ENCODE measurements at regions not wholly inside any gene's neighbourhood (a gene's known extent, or its start where the extent isn't known, plus 50 kb on each side); places are given as distances from the start of the nearest gene placed in this dataset.

DNA sequence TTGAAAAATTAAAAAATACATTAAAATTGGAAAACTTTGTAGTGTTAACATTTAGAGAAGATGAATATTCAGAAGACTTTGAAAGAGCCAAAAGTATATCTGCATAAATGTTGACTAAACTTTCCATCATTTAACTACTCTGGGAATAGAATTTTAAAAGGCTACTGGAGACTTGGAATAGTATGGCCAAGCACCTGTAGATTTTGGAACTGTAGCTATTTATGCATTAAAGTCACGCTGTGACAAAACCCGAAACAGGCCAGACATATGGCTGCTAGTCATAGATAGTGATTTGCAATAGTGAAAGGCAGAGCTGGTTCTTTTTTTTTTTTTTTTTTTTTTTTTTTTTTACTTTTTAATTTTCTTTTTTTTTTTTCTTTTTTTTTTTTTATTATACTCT is 396.0 kb downstream of the SOCS6 start:
- Histone ChIP-seq H3K4me1 (ENCODE audit: control insufficient read depth in 3 of 3, insufficient read depth in 3 of 3, low read length in 3 of 3) (no peaks in the 10 kb centered on the region), H3K27ac (ENCODE audit: low read depth, low read length) (no peak overlapping the region), H3K4me3 (ENCODE audit: low read length in 3 of 3) (no peak overlapping the region), H3K9ac (ENCODE audit: low read depth in 1 of 3, low read length in 3 of 3) (no peak overlapping the region), H3K36me3 (ENCODE audit: control insufficient read depth in 3 of 3, insufficient read depth in 3 of 3, low read length in 3 of 3) (no peaks in the 10 kb centered on the region), H3K27me3 (ENCODE audit: control insufficient read depth in 3 of 3, insufficient read depth in 3 of 3, low read length in 3 of 3) (no peaks in the 10 kb centered on the region), H3K9me3 (ENCODE audit: control insufficient read depth in 3 of 3, low read length in 3 of 3) (peaks cover 0 to 1% (median 0%) of the 10 kb centered on the region in 3 donors)

DNA sequence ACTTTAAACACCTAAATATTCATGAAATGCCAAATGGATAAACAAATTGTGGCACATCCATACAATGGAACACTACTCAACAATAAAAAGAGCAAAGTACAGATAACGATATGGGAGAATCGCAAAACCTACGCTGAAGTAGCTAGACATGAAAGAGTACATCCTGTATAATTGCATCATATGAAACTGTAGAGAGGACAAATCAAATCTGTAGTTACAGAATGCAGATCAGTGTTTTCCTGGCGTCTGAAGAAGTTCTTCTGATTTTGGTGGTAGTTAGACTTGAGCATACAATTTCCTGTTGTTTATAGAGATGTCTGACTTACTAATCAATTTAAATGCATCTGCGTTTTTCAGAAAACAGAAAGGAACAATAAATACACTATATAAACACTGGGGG is 394.4 kb downstream of the SOCS6 start:
- Histone ChIP-seq H3K4me3 (ENCODE audit: low read length in 3 of 3) (no peak overlapping the region), H3K9me3 (ENCODE audit: control insufficient read depth in 3 of 3, low read length in 3 of 3) (peaks cover 0 to 1% (median 0%) of the 10 kb centered on the region in 3 donors), H3K36me3 (ENCODE audit: control insufficient read depth in 3 of 3, insufficient read depth in 3 of 3, low read length in 3 of 3) (no peaks in the 10 kb centered on the region), H3K9ac (ENCODE audit: low read depth in 1 of 3, low read length in 3 of 3) (no peak overlapping the region), H3K27me3 (ENCODE audit: control insufficient read depth in 3 of 3, insufficient read depth in 3 of 3, low read length in 3 of 3) (no peaks in the 10 kb centered on the region), H3K4me1 (ENCODE audit: control insufficient read depth in 3 of 3, insufficient read depth in 3 of 3, low read length in 3 of 3) (no peaks in the 10 kb centered on the region), H3K27ac (ENCODE audit: low read depth, low read length) (no peak overlapping the region)

DNA sequence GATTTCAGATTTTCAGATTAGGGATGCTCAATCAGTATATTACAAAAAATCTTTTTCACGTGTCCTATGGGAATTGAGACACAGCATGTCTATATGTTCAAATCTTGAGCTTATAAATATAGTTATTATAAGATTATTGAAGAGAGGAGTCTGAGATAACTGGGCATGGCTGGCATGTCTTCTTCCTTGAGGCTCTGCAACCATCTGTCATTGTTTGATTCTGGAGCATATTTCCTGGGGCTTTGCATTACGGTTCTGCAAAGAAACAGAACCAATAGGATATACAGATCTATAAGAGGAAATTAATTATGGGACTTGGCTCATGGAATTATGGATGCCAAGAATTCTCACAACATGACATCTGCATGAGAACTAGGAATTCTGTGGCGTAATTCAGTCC is 386.1 kb downstream of the SOCS6 start:
- Histone ChIP-seq H3K27me3 (ENCODE audit: control insufficient read depth in 3 of 3, insufficient read depth in 3 of 3, low read length in 3 of 3) (no peaks in the 10 kb centered on the region), H3K4me1 (ENCODE audit: control insufficient read depth in 3 of 3, insufficient read depth in 3 of 3, low read length in 3 of 3) (no peaks in the 10 kb centered on the region), H3K4me3 (ENCODE audit: low read length in 3 of 3) (no peak overlapping the region), H3K9ac (ENCODE audit: low read depth in 1 of 3, low read length in 3 of 3) (no peak overlapping the region), H3K36me3 (ENCODE audit: control insufficient read depth in 3 of 3, insufficient read depth in 3 of 3, low read length in 3 of 3) (no peaks in the 10 kb centered on the region), H3K27ac (ENCODE audit: low read depth, low read length) (no peak overlapping the region), H3K9me3 (ENCODE audit: control insufficient read depth in 3 of 3, low read length in 3 of 3) (no peaks in the 10 kb centered on the region)

DNA sequence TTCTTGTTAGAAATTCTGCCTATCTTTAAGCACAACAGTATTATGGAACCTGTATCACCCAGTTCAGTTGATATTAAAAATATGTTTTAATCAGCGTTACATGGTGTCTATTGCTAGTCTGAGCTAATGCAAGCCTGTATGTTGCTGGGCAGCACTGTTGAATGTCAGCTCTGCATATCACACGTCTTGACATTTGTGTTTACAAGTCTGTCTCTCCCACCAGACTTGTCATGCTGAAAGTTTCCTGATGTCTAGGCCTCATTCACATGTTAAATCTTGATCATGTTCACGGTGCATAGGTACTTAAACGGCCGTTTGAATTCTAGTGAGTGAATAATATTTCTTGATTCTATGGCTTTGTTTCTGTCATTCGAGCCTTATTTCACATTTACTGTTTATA is 385.0 kb downstream of the SOCS6 start:
- Histone ChIP-seq H3K4me1 (ENCODE audit: control insufficient read depth in 3 of 3, insufficient read depth in 3 of 3, low read length in 3 of 3) (no peaks in the 10 kb centered on the region), H3K9me3 (ENCODE audit: control insufficient read depth in 3 of 3, low read length in 3 of 3) (peaks cover 0 to under 1% (median 0%) of the 10 kb centered on the region in 3 donors), H3K36me3 (ENCODE audit: control insufficient read depth in 3 of 3, insufficient read depth in 3 of 3, low read length in 3 of 3) (no peaks in the 10 kb centered on the region), H3K27ac (ENCODE audit: low read depth, low read length) (no peak overlapping the region), H3K9ac (ENCODE audit: low read depth in 1 of 3, low read length in 3 of 3) (no peak overlapping the region), H3K27me3 (ENCODE audit: control insufficient read depth in 3 of 3, insufficient read depth in 3 of 3, low read length in 3 of 3) (no peaks in the 10 kb centered on the region), H3K4me3 (ENCODE audit: low read length in 3 of 3) (no peak overlapping the region)

DNA sequence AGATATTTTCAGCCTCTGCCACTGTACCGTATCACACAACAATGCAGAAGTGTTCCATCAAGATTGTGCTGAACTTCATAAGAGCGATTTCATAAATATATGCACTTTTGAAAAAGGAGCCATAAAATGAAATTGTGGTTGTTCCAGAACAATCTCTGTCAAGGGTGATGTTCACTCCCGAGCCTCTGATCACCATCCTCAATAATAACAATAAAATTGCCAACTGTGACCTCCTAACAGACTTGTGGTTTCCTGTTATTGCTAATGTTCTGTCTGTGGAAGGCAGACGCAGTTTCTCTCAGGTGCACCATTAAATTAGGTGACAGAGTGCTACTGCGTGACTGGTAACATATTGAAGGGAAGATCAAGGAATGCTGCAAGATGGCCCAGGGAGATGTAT is 383.7 kb downstream of the SOCS6 start:
- Histone ChIP-seq H3K36me3 (ENCODE audit: control insufficient read depth in 3 of 3, insufficient read depth in 3 of 3, low read length in 3 of 3) (no peaks in the 10 kb centered on the region), H3K9me3 (ENCODE audit: control insufficient read depth in 3 of 3, low read length in 3 of 3) (peaks cover 0 to 2% (median 0%) of the 10 kb centered on the region in 3 donors)

DNA sequence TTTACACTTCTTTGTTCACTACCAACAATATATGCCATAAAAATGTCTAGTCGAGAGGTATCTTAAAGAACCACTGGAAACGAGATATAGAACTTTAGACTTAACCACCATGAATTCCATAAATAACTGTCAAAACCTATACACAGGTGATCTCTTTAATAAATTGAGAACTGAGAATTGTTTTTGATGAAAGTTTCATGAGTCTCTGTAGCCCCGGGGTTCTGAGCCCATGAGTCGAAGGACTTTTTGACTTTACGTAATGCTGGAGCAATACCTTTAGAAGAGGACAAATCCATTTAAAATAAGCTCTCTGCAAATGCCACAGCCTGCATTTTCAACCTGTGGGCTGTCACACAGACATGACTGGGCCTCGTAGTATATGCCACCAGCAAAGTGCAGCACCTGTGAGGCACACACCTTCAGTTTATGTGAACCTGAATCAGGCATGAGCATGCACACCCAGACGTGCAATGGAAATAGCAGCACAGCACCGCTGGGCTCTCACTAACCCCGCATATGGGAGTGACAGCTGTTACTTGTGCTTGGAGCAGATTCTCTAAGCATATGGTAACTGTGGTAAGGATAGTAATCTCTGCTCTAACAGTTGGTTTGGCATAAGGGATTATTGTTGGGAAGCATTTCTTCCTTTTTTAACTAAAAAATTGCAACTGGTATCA is 383.2 kb downstream of the SOCS6 start:
- H3K27ac ChIP-seq (ENCODE audit: low read depth, low read length): no peak overlapping the region
- H3K9me3 ChIP-seq (ENCODE audit: control insufficient read depth in 3 of 3, low read length in 3 of 3): peaks cover 0 to 2% (median 0%) of the 10 kb centered on the region in 3 donors
- H3K27me3 ChIP-seq (ENCODE audit: control insufficient read depth in 3 of 3, insufficient read depth in 3 of 3, low read length in 3 of 3): no peaks in the 10 kb centered on the region
- no peak overlapping the region for H3K4me3 ChIP-seq (ENCODE audit: low read length in 3 of 3)
- no peaks in the 10 kb centered on the region for H3K4me1 ChIP-seq (ENCODE audit: control insufficient read depth in 3 of 3, insufficient read depth in 3 of 3, low read length in 3 of 3)
- H3K36me3 ChIP-seq (ENCODE audit: control insufficient read depth in 3 of 3, insufficient read depth in 3 of 3, low read length in 3 of 3): no peaks in the 10 kb centered on the region
- H3K9ac ChIP-seq (ENCODE audit: low read depth in 1 of 3, low read length in 3 of 3): no peak overlapping the region

More for the DNA sequence above, 383.7 kb downstream of the SOCS6 start:
- Histone ChIP-seq H3K27ac (ENCODE audit: low read depth, low read length) (no peak overlapping the region), H3K4me3 (ENCODE audit: low read length in 3 of 3) (no peak overlapping the region), H3K4me1 (ENCODE audit: control insufficient read depth in 3 of 3, insufficient read depth in 3 of 3, low read length in 3 of 3) (no peaks in the 10 kb centered on the region), H3K27me3 (ENCODE audit: control insufficient read depth in 3 of 3, insufficient read depth in 3 of 3, low read length in 3 of 3) (no peaks in the 10 kb centered on the region), H3K9ac (ENCODE audit: low read depth in 1 of 3, low read length in 3 of 3) (no peak overlapping the region)

DNA sequence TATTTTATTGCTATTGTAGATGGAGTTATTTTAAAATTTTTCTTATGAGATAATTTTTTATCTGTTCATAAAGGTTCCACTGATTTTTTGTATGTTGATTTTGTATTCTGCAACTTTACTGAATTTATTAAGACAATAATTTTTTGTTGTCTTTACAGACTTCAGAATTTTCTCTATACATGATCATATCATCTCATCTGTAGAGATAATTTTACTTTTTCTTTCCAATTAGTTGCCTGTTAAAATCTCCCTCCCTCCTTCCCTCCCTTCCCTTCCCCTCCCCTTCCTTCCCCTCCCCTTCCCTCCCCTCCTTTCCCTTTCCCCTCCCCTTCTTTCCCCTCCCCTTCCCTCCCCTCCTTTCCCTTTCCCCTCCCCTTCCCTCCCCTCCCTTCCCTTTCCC is 378.1 kb downstream of the SOCS6 start:
- Histone ChIP-seq H3K27me3 (ENCODE audit: control insufficient read depth in 3 of 3, insufficient read depth in 3 of 3, low read length in 3 of 3) (no peaks in the 10 kb centered on the region), H3K4me1 (ENCODE audit: control insufficient read depth in 3 of 3, insufficient read depth in 3 of 3, low read length in 3 of 3) (no peaks in the 10 kb centered on the region)

DNA sequence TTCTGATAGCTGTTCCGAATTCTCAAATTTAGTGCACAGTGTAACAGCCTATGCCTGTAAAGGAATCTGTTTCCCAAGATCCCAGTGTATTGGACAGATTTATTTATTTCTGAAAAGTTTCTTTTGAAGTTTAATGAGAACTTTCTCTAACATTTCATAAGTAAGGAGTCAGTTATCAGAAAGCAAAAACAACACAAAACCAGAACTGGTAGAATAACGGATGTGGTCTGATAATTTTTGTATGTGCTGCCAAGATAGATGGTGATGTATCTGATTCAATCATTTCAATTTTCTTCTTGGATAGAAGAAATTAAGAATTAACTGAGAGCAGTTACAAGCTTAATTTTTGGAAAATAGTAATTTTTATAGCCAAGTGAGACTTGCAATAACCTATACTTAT is 374.3 kb downstream of the SOCS6 start:
- Histone ChIP-seq H3K27me3 (ENCODE audit: control insufficient read depth in 3 of 3, insufficient read depth in 3 of 3, low read length in 3 of 3) (no peaks in the 10 kb centered on the region), H3K36me3 (ENCODE audit: control insufficient read depth in 3 of 3, insufficient read depth in 3 of 3, low read length in 3 of 3) (no peaks in the 10 kb centered on the region), H3K9me3 (ENCODE audit: control insufficient read depth in 3 of 3, low read length in 3 of 3) (peaks cover 0 to 2% (median 0%) of the 10 kb centered on the region in 3 donors), H3K4me1 (ENCODE audit: control insufficient read depth in 3 of 3, insufficient read depth in 3 of 3, low read length in 3 of 3) (no peaks in the 10 kb centered on the region), H3K4me3 (ENCODE audit: low read length in 3 of 3) (no peak overlapping the region), H3K9ac (ENCODE audit: low read depth in 1 of 3, low read length in 3 of 3) (no peak overlapping the region), H3K27ac (ENCODE audit: low read depth, low read length) (no peak overlapping the region)

More for the DNA sequence above, 378.1 kb downstream of the SOCS6 start:
- Histone ChIP-seq H3K9ac (ENCODE audit: low read depth in 1 of 3, low read length in 3 of 3) (no peak overlapping the region), H3K27ac (ENCODE audit: low read depth, low read length) (no peak overlapping the region), H3K4me3 (ENCODE audit: low read length in 3 of 3) (no peak overlapping the region), H3K9me3 (ENCODE audit: control insufficient read depth in 3 of 3, low read length in 3 of 3) (peaks cover 0 to 2% (median 2%) of the 10 kb centered on the region in 3 donors), H3K36me3 (ENCODE audit: control insufficient read depth in 3 of 3, insufficient read depth in 3 of 3, low read length in 3 of 3) (no peaks in the 10 kb centered on the region)

DNA sequence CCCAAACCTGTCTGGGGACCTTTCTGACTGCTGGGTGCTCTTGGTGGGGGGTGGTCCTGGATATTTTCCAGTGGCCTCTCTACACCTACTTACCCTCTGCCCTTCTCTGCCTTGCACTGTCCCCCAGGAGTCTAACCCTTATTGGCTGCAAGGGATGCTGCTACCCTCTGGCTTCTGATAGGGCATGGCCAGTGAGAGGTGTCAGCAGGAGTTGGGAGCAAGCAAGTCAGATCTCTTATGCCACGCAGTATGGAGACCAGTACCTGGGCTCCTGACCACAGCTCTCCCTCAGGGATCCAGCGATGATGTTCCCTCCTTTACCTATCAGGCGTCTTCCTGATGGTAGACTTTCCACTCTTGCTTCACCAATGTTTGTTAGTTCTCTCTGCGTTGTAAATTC is 373.7 kb downstream of the SOCS6 start:
- H3K4me1 ChIP-seq (ENCODE audit: control insufficient read depth in 3 of 3, insufficient read depth in 3 of 3, low read length in 3 of 3): no peaks in the 10 kb centered on the region
- H3K36me3 ChIP-seq (ENCODE audit: control insufficient read depth in 3 of 3, insufficient read depth in 3 of 3, low read length in 3 of 3): no peaks in the 10 kb centered on the region
- H3K27me3 ChIP-seq (ENCODE audit: control insufficient read depth in 3 of 3, insufficient read depth in 3 of 3, low read length in 3 of 3): no peaks in the 10 kb centered on the region
- no peak overlapping the region for H3K9ac ChIP-seq (ENCODE audit: low read depth in 1 of 3, low read length in 3 of 3)
- H3K9me3 ChIP-seq (ENCODE audit: control insufficient read depth in 3 of 3, low read length in 3 of 3): peaks cover 0 to 2% (median 0%) of the 10 kb centered on the region in 3 donors
- no peak overlapping the region for H3K27ac ChIP-seq (ENCODE audit: low read depth, low read length)
- H3K4me3 ChIP-seq (ENCODE audit: low read length in 3 of 3): no peak overlapping the region

DNA sequence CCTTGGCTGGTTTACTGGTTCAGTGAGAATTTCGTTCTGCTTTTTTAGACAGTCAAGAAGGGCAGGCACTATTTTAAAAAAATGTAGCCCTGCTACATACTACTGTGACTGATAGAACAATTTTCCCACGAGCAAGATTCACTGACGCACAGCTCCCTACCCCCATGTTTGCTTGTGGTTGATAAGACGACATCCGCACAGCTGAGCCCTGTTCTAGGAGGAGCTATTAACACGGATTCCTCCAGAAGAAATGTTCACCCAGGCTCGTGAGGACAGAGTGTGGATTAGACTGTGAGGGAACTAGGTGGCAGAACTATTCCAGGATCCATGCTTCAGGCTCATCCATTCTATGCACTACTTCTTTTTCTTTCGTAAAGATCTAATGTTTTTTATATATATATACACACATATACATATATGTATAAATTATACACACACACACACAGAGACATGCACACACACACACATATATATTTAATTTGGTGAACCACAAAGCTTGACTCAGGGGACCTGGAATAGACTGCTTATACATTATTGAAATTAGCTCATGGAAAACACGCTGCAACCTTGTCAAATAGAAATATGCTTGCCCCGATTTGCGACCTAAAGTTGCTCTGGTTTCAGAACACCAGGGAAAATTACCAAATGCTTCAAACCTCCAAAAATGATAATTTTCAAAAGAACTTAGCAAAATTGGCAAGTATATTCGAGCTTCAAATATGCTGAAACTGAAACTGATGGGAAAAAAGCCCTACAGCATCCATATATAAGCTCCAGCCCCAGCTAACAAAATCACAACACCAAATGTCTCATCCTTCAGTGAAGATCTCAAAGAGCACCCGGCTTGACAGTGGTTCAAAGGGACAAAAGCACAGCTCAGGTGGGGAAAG is 370.4 kb downstream of the SOCS6 start:
- Histone ChIP-seq H3K4me3 (ENCODE audit: low read length in 3 of 3) (no peak overlapping the region), H3K9ac (ENCODE audit: low read depth in 1 of 3, low read length in 3 of 3) (no peak overlapping the region), H3K27me3 (ENCODE audit: control insufficient read depth in 3 of 3, insufficient read depth in 3 of 3, low read length in 3 of 3) (no peaks in the 10 kb centered on the region), H3K36me3 (ENCODE audit: control insufficient read depth in 3 of 3, insufficient read depth in 3 of 3, low read length in 3 of 3) (no peaks in the 10 kb centered on the region), H3K27ac (ENCODE audit: low read depth, low read length) (no peak overlapping the region), H3K9me3 (ENCODE audit: control insufficient read depth in 3 of 3, low read length in 3 of 3) (no peaks in the 10 kb centered on the region), H3K4me1 (ENCODE audit: control insufficient read depth in 3 of 3, insufficient read depth in 3 of 3, low read length in 3 of 3) (no peaks in the 10 kb centered on the region)

Data from skeletal muscle tissue (tissue), 3 donors.